Keratinocyte (primary cell): ENCODE measurements at regions not wholly inside any gene's neighbourhood (a gene's known extent, or its start where the extent isn't known, plus 50 kb on each side); places are given as distances from the start of the nearest gene placed in this dataset.

ENCODE experiments used
- DNase-seq: peaks from one replicate; pipeline ENCODE4 v3.0.0-alpha.2; 2011; ENCODE audit warnings: low read depth, missing footprints, low spot score
- FAIRE-seq: peaks from 2 replicates; lab custom pipeline; 2011; peaks lifted over from hg19 to GRCh38; lab: Jason Lieb, UNC
- H2AFZ ChIP-seq: 2 replicates; pipeline ENCODE4 v1.6.0; 2012; ENCODE audit warnings: low read length, control low read depth, inconsistent platforms; ENCODE audit not compliant: control insufficient read depth
- H3K27ac ChIP-seq: 2 replicates; pipeline ENCODE4 v1.5.1; 2011; ENCODE audit warnings: low read length; ENCODE audit not compliant: control insufficient read depth, insufficient read depth
- H3K27me3 ChIP-seq: 3 replicates; pipeline ENCODE4 v1.6.0; 2011; ENCODE audit warnings: low read length; ENCODE audit not compliant: control insufficient read depth, insufficient read depth; ENCODE audit errors: extremely low read depth
- H3K36me3 ChIP-seq, 2 experiments: 2 replicates in 1 of 2; 3 replicates in 1 of 2; pipeline ENCODE4 v1.5.1; 2011; ENCODE audit warnings: low read length in 2 of 2, mild to moderate bottlenecking in 1 of 2; ENCODE audit not compliant: control insufficient read depth in 2 of 2, insufficient read depth in 2 of 2; ENCODE audit errors: extremely low read depth in 1 of 2
- H3K4me1 ChIP-seq: 3 replicates; pipeline ENCODE4 v1.5.1; 2011; ENCODE audit warnings: low read length; ENCODE audit not compliant: control insufficient read depth, insufficient read depth; ENCODE audit errors: extremely low read depth
- H3K4me2 ChIP-seq: 3 replicates; pipeline ENCODE4 v1.6.0; 2011; ENCODE audit warnings: low read depth, low read length; ENCODE audit not compliant: control insufficient read depth, insufficient read depth; ENCODE audit errors: extremely low read depth
- H3K4me3 ChIP-seq, 3 experiments: fragments of 200-600 bp in 1 of 3; sonication (generic) in 1 of 3; 2 replicates in 2 of 3; 3 replicates in 1 of 3; pipeline ENCODE4 v1.5.1; 2011 to 2016; ENCODE audit warnings: low read length in 3 of 3, mild to moderate bottlenecking in 3 of 3, control low read depth in 2 of 3, inconsistent platforms in 1 of 3, low read depth in 1 of 3, mixed read lengths in 1 of 3, mixed run types in 1 of 3, moderate library complexity in 1 of 3; ENCODE audit not compliant: control insufficient read depth in 2 of 3, insufficient read depth in 2 of 3; ENCODE audit errors: extremely low read depth in 1 of 3
- H3K79me2 ChIP-seq: 2 replicates; pipeline ENCODE4 v1.6.0; 2012; ENCODE audit warnings: low read length; ENCODE audit not compliant: control insufficient read depth, insufficient read depth
- H3K9ac ChIP-seq: 3 replicates; pipeline ENCODE4 v1.6.0; 2011; ENCODE audit warnings: low read length; ENCODE audit not compliant: control insufficient read depth, insufficient read depth; ENCODE audit errors: extremely low read depth
- H3K9me1 ChIP-seq: 3 replicates; pipeline ENCODE4 v1.6.0; 2011; ENCODE audit warnings: low read length; ENCODE audit not compliant: control insufficient read depth, insufficient read depth; ENCODE audit errors: extremely low read depth
- H3K9me3 ChIP-seq: 2 replicates; pipeline ENCODE4 v1.5.1; 2012; ENCODE audit warnings: low read depth, low read length; ENCODE audit not compliant: control insufficient read depth
- H4K20me1 ChIP-seq: 3 replicates; pipeline ENCODE4 v1.6.0; 2011; ENCODE audit warnings: low read length; ENCODE audit not compliant: control insufficient read depth, insufficient read depth; ENCODE audit errors: extremely low read depth
- CTCF ChIP-seq, 3 experiments: IDR thresholded peaks in 1 of 3; conservative IDR thresholded peaks in 1 of 3; optimal IDR thresholded peaks in 1 of 3; 2 replicates in 2 of 3; 3 replicates in 1 of 3; pipeline versions ENCODE3 to v1.5.1; 2011; ENCODE audit warnings: low read length in 3 of 3, mild to moderate bottlenecking in 3 of 3, moderate library complexity in 2 of 3, control low read depth in 1 of 3, inconsistent platforms in 1 of 3; ENCODE audit not compliant: insufficient read depth in 2 of 3; ENCODE audit errors: extremely low read depth in 1 of 3
- EZH2 ChIP-seq: IDR thresholded peaks from one replicate; pipeline ENCODE4 v1.6.1; 2012; ENCODE audit warnings: inconsistent platforms, mild to moderate bottlenecking, low read length, moderate library complexity
- dilution Hi-C: fragments of 300-500 bp; cut with MboI; formaldehyde crosslinking; loops from one replicate; pipeline ENCODE4 v1.7.0; 2020; ENCODE audit warnings: low sequenced_read_pairs; ENCODE audit not compliant: extremely low pct_ligation_motif_present

- Histone ChIP-seq H2AFZ (no peak overlapping the region), H3K27me3 (no peaks in the 10 kb centered on the region), H3K4me1 (no peaks in the 10 kb centered on the region), H3K9me3 (no peaks in the 10 kb centered on the region), H3K9me1 (no peaks in the 10 kb centered on the region), H3K4me2 (no peak overlapping the region), H3K4me3 (no peak overlapping the region), H3K27ac (no peak overlapping the region), H3K36me3 (peaks cover 0 to 1% of the 10 kb centered on the region in 2 experiments), H3K9ac (no peak overlapping the region), H4K20me1 (no peaks in the 10 kb centered on the region), H3K79me2 (no peaks in the 10 kb centered on the region)
- DNase-seq (no peak), FAIRE-seq (no peak)
- dilution Hi-C loops: no loop called here
- TF ChIP-seq EZH2: no peak
Observed at GRCh38 chr11:80054582-80055165, 613.8 kb upstream of the TENM4 start.

- peaks cover 0 to 3% of the 10 kb centered on the region in 2 experiments for H3K36me3 ChIP-seq
- H3K9me1 ChIP-seq: no peaks in the 10 kb centered on the region
- H3K4me1 ChIP-seq: no peaks in the 10 kb centered on the region
- no peak for TF ChIP-seq EZH2
- no peak for TF ChIP-seq CTCF (optimal IDR thresholded peaks at IDR 0.05 in 1 of 3, IDR thresholded peaks at IDR 0.05 in 1 of 3, conservative IDR thresholded peaks at IDR 0.05 in 1 of 3; ENCODE audit: extremely low read depth in 1 of 3, insufficient read depth in 2 of 3, low read length in 3 of 3)
- dilution Hi-C loops: no loop called here
- H4K20me1 ChIP-seq: no peaks in the 10 kb centered on the region
- DNase-seq (no peak), FAIRE-seq (no peak)
- H3K9ac ChIP-seq: no peak overlapping the region
- H3K27me3 ChIP-seq: no peaks in the 10 kb centered on the region
- no peaks in the 10 kb centered on the region for H3K79me2 ChIP-seq
- H3K4me2 ChIP-seq: no peak overlapping the region
- no peak overlapping the region for H3K4me3 ChIP-seq
- no peak overlapping the region for H2AFZ ChIP-seq
- no peaks in the 10 kb centered on the region for H3K9me3 ChIP-seq
- H3K27ac ChIP-seq: no peak overlapping the region
Observed at GRCh38 chr11:80048513-80048912, 607.7 kb upstream of the TENM4 start.
